Stimulated activated naive CD8-positive, alpha-beta T cell treated with anti-CD3 and anti-CD28 coated beads, Interleukin-15, Interleukin-2, amounts not matched to agents 100 U/mL and 50 U/mL, for 24 hours (primary cell): ENCODE measurements at regions not wholly inside any gene's neighbourhood (a gene's known extent, or its start where the extent isn't known, plus 50 kb on each side); places are given as distances from the start of the nearest gene placed in this dataset.

Experiments
- ATAC-seq: fragments of 150-1000 bp; cut with Tn5 transposase; one replicate; pipeline ENCODE4 v1.10.0; 2021
- DNase-seq: peaks from one replicate; pipeline ENCODE4 v3.0.0; 2021

DNA sequence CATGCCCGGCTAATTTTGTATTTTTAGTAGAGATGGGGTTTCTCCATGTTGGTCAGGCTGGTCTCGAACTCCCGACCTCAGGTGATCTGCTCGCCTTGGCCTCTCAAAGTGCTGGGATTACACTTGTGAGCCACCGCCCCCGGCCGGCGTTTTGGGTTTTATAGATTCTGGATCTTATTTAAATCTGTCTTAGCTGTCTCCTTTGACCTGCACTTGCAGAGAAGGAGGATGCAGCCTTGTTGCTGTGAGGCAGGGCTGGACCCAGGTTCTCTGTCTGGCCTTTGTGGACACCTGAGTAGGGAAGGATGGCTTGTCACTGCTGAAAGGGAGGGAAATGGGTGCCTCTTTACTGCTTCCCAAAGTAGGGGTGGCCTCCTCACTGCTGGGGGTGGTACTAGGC, 83.0 kb upstream of the HS6ST1 start:
- ATAC-seq (no peak), DNase-seq (no peak)

DNA sequence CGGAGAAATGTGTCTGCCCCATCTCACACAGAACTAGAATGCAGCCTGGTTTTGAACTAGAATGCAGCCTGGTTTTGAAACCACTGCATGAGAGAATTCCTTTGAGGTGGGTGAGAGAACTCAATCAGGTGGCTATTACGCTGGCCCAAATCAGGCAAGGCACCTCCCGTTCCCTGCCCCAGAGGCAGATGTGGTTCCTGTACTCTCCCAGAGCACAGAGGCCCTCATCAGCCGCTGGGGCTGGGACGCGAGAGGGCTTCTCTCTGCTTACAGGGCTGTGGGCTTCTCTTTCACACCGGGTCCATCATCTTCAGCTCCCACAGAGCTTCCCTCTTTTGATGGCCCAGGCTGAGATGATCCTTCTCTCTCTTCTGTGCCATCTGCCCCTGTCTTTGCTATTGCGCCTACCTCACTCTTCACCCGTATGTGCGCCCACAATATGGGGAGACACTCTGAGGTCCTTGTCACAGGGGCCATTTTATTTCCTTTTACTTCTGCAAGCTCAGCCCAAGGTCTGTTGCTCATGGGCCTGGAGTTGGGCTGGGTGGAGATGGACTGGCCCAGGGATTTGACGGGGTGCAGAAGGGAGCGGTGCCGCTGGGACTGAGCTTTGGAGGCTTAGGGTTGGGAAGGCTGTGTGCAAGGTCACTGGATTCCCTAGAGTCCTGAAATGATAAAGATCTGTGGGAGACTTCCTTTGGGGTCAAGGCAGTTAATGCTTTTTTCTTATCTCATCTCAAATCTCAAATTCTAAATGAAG, 84.4 kb upstream of the HS6ST1 start:
- DNase-seq = no peak
- ATAC-seq = no peak

DNA sequence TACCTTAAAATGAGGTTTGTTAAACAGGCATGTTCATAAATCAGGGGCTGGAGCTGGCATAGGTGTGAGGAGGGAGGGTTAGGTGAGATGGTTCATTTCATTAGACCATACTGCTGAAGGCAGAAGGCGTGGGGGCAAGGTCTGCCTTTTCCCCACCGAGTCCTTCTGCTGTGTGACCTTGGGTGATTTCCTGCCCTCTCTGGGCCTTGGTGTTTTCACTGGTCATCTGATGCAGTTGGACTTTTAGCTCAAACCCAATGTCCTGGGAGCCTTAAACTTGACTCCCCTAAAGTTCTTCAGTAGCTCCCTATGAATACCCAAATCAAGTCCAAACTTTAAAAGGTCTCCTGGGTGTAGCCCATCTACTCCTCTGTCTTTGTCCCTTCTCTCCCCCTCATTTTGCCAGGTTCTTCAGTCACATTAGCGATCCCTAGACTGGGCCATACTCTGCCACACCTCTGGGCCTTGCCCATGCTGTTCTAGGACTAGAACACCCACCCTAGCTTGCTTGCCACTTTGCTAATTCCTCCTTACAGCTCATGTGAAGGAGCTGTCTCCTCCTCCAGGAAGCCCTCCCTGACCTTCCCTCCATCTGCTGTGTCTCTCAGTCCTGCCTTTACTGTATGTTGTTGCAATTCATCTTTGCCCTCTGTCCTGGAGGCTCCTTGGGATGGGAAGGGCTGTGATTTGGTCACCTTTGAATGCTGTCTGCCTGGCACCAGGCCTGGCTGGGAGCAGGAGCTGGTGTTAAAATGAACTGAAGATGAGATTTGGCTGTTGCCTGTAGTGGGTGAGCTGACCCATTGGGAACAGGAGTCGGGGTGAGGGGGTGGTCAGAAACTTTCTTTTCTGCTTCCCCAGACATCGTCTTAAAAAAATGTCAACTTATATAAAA, 85.4 kb upstream of the HS6ST1 start:
- no peak for ATAC-seq
- DNase-seq = no peak

DNA sequence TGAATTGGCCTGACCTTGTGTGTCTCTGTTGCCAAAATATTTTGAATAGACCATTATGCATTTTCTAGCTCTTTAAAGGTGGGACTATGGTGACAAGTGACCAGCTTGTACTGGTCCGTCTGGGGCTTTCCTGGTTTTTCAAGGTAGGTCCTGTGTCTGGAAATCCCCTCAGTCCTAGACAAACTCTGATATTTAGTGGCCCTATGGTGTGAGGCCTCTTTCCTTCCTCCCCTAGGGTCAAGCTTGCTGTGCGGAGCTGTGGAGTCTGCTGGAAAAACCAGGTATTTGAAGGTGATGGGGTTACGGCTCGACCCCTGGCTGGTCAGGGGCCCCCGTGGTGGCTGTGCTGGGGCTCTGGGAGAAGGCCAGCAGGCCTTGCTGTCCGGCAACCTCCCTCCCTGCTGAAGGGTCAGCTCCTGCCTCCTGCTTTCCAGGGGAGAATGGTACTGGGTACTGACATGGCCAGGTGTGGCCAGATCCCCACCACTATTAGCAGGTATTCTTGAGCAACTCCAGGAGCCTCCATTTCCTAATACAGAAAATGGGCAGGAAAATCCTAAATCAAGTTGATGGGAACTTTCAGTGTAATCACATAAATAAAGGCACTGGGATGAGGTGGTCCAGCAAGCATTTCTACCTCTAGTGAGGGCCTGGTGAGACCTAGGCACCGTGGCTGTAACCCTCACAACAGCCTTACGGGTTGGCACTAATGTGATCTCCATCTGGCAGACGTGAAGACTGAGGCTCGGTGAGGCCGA, 86.2 kb upstream of the HS6ST1 start:
- DNase-seq = no peak
- no peak for ATAC-seq

DNA sequence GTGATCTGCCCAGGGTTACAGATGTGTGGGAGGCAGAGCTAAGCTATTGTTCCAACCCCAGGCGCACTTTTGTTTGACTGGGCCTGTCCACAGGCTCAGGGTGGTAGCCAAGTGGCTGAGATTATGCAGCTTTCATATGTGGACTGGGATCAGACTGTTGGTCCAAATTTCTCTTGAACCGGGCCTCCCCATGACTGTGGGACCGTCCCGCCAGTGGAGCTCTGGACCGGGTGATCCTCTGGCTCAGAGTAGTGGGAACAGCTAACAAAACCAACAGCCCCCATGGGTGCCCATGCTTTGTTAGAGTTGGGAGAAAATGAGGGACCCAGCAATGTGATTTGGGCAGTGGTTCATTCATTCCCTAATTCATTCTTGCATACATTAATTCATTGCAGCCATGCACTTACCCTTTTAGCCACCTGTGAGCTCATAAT, 86.8 kb upstream of the HS6ST1 start:
- ATAC-seq (no peak), DNase-seq (no peak)

DNA sequence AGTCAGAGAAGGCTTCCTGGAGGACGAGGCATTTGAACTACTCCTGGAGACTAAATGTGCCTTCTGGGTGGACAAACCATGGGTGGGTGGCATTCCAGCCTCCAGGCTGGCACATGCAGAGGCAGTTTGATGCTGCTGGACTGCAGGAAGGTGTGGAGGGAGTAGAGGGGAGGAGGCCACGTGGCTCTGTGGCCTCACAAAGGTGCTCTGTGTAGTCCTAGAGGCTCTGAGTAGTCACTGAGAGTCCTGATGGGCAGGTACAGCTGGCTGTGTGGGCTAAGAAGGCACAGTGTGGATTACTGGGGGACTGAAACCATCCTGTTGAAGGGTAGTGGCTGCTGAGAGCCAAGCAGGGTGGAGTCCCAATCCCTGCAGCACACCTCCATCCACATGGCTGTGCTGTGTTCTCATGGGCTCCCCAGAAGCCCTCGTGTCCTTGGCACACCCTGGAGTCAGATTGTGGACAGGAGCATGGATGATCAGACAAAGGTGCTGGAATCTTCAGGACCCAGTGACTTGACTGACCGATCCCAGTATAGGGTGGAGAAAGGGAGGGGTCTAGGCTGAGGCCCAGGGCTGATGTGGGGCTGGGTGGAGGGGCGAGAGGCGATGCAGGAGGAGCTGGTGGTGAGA, 87.4 kb upstream of the HS6ST1 start:
- ATAC-seq (no peak), DNase-seq (no peak)

DNA sequence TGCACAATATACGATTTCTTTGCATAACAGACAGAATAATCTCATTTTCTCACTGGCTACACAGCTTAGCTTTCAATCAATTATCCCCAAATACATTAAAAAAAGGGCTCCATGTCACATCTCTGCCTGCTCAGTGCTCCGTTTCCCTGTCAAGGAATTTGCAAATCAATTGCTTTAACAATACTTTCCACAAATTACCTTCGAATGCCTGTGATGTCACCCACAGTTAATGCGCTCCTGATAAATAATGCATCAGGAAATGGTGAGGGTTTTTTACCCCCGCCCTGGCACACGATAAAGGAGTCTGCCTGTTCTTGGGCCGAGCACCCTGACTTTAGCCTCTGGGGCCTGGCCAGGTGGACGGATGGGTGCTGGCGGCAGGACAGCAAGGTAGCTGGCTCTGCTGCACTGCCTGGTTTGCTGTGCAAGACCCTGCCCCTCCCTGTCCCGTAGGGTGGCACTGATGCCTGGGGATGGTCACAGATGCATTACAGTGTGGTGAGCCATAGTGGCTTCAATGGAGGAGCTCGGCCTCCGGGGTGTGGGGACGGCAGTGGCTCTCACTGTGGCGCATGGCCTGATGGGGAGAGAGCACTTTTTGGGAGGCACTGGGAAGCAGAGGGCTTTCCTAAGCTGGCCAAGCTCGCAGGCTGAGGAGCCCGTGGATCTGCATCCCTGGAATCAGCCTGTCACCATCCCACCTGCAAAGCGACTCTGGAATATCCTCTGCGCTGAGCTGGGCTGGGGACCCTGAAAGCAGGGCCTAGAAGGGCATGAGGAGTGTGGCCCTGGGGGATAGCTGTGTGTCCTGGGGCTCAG, 88.3 kb upstream of the HS6ST1 start:
- ATAC-seq (no peak), DNase-seq (no peak)

DNA sequence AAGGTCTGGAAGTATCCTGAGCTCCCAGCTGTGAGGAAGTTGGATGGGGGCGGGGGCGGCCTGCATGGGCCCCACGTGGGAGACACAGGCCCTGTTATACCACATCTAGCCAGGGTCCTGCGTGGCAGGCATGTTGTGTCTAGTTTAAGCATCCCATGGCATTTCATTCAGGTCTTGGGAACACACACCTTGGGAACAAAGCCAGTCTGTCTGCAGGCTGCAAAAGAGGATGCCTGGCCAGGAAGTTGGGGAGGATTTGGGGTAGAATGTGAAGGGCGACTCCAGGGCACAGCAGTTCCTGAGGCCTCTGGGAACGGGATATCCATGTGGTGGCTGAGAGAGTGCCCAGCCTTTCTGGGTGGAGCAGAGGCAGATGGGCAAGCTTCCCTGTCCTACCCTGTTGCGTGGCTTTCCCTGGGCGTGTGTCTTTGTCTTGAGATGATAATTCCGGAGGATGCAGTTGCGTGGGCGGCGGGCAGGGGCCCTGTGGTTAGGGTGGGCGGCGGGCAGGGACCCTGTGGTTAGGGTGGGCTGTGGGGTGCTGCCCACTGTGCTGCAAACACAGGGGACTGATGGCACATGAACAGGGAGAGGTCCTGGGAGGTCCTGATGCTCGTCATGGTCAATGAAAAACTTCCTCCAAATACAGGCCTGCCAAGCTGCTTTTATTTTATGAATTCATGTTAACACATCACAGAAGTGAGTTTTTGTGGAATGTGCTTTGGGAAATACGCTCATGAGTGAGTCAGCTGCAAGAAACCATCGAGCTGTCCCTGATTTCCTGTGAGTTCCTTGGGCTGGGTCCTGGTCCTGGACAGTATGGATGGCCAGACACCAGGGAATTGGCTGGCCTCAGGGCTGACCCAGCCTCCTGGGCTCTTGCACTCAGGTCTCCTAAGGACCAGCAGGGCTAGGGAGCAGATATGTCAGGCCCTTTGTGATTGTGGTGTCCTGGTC, 90.0 kb upstream of the HS6ST1 start:
- DNase-seq = no peak
- ATAC-seq = no peak

DNA sequence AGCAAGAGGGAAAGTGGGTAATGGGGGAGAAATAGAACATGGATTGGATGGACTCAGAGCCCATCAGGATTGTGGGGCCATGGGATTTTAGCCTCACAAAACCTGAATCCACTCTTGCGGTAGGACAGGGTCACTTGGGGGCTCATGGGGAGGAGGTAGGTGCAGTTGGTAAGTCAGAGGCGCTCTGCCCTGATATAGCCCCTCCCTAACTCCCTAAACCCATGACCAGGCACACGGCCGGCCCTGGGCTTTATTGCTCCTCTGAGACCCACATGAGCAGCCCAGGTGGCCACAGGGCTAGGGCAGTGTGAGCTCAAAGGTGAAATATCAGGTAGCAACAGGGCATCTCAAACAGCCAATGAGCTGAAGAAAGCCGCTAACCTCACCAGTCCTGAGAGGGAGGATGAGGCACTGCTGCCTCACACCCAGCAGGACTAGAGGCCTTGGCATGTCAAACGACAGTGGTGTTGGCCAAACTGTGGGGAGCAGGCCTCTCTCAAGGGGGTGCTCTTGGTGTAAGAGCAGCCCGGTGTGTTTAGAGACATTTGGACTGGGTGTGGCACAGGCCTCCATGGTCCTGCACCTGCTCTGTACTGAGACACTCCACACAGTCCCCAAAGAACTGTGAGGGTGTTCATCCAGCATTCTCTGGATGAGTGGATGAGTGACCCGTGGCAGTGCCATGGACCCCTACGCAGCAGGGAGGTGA, 90.8 kb upstream of the HS6ST1 start:
- DNase-seq = no peak
- no peak for ATAC-seq

DNA sequence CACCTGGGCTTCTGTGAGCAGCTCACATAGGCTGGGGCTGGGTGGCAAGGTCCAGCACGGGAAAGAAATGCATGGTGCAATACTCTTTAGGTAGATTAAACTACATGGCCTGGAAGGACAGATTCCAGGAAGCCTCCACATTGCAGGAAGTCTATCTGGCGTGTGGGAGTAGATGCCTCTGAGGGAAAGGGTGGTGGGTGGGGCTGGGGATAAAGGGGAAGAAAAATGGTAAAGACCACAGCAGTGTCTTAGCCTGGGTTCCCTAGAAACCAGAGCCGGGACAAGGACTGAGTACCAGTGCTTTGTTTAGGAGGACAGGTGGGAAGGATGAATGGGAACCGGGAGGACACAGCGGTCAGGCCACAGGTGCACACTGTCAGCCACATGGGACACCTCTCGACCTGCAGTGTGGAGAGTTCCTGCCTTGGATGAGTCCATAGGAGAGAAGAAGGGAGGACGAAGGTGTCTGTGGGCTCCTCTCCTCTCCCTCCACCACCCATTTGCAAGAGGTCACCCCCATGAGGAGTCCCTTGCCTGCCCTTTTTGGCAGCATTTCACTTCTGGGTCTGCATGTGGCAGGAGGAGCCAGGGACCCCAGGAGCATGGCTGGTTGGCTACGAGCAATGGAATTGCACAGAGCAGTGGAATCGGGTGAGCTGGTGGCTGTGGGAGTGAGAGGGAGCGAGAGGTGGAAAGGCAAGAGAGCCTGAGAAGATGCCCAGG, 91.5 kb upstream of the HS6ST1 start:
- DNase-seq (no peak), ATAC-seq (no peak)

DNA sequence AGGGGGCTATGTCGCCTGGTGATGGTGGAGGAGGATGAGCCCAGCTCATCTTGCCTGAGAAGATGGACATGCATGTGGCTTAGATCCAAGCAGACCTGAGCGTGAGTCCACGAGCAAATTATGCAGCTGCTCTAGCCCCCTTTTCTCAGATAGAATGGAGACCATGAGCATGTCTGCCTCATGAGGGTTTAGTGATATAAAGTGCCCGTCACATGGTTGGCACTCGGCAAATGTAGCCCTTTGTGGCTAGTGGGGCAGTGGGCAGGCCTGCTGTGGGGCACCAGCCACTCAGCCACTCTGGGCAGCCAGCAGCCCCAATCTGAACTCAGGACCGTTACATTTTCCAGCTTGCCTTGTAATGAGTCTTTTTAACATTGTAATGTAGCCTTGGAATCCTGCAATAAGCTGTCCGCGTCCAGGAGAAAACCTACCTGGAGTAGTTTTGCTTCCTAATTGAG, 92.1 kb upstream of the HS6ST1 start:
- no peak for DNase-seq
- ATAC-seq = no peak

DNA sequence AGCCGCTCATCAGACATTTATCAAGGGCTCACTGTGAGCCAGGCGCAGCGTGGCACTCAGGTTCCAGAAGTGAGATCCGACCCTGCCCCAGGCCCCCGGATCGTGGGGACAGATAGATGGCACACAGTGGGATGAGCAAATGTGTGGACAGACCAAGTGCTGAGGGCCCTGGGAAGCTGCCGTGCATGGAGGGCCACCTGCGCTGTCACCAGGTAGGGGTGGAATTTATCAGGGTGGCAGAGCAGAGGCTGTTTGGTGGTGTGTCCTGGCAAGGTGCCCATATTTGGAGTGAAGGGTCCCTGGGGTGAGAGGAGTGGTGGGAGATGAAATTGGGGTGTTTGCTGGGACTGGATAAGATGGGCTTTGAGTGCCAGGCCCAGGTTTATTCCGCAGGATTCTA, 92.8 kb upstream of the HS6ST1 start:
- ATAC-seq (no peak), DNase-seq (no peak)

DNA sequence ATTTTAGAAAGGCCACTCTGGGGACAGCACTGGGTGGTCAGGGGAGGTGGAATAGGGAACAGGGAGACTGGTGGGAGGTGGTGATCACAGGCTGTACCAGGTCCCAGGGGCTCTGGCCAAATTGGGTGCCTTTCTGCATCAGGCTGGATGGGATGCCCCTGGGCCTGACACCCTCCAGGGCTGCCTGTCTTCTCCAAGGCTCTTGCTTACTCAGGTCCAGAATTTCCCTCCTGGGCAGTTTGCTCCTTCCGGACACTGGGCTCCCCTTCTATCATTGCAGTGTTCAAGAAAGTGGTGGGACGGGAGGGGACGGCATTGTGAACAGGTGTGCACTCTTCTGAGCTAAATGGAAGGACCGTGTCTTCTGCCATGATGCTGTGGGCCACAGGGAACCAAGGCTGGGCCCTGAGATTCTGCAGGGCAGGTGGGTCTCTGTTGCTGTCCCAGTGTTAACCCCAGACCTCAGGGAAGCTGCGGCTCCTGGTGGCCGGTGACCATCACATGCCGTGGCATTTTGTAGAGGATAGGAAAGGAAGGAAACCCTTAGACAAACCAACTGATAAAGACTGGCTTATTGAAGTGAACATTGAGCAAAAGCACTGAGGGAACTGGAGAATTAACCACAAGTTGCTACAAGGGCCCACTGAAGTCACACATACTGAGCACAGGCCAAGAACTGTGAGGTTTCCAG, 93.7 kb upstream of the HS6ST1 start:
- ATAC-seq (peak; percentile 24), DNase-seq (no peak)

DNA sequence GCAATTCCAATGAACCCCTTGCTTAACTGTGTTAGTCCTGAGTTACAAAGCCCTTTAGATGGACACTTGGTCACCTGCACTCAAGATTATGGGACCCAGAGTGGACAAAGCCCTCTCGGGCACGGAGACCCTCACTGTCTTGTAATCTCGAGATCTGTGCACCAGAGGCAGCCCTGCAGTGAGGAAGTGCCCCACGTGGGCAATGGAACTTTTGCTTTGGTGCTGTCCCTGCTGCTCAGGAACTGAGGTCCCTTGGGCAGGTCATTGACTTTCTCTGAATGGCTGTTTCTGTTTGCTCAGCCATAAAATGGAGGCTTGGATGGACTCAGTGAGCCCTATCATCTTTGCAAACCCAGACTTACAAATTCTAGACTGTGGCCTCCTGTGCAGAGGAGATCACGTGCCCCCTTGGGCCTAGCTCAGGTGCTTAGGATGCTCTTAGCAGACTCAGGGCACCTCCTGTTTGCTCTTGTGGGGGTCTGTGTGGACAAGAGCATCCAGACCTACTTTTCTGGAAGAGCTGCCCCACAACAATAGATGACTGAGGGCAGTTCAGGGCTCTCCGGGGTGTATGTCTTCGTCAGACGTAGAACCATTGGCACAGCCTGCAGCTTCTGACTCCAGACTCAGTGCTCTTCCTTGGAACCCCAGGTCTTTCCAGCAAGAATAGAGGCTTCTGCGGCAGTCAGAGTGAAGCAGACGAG, 94.5 kb upstream of the HS6ST1 start:
- ATAC-seq (no peak), DNase-seq (no peak)

DNA sequence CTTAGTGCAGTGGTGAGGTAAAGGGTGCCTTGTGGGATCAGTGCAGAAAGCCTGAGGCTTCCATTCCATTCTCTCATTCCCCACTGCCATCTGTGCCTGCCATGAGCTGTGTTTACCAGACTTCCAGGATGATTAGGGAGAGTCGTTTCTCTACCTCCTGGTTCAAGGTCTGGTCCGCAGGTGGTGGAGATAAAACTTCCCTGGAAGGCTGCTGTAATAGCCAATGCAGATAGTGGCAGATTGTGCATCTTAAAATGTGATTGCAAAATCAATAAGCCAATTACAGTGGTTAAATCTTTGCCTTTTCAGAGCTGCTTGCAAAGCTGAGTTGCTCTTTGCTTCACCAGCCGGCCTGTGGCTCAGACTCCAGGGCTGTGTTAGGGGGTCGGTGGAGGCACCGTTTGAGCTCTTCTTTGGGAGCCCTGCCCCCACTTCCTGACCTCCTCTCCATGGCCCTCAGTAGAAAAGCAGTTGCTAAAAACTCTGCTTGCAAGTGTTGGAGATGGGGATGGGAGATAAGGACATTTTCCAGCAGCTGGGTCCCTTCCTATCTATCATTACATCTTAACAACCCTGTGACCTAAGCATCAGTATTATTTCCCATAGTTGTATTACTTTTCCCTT, 95.2 kb upstream of the HS6ST1 start:
- no peak for DNase-seq

DNA sequence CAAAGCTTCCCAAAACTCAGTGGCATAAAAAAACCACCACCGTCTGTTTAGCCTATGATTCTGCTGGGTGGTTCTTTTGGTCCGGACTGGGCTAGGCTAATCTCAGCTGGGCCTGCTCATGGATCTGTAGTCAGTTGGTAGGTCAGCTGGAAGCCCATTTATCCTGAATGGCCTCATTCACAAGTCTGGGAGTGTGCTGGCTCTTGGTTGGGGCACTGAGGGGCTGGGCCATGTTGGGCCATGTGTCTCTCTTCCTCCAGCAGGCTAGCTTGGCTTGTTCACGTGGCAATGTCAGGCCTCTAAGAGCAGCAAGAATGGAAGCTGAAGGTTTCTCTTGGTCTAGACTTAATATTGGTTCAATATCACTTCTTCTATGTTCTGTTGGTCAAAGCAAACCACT, 95.7 kb upstream of the HS6ST1 start:
- no peak for ATAC-seq
- DNase-seq = no peak

More for the DNA sequence above, 95.2 kb upstream of the HS6ST1 start:
- no peak for ATAC-seq
